Trophoblast cell (in vitro differentiated cells and primary cell): ENCODE measurements at regions not wholly inside any gene's neighbourhood (a gene's known extent, or its start where the extent isn't known, plus 50 kb on each side); places are given as distances from the start of the nearest gene placed in this dataset.

Source experiments
- DNase-seq, 2 donors: peaks; one replicate each; pipeline ENCODE4 v3.0.0-alpha.2; 2016
- H2AFZ ChIP-seq: 2 replicates; pipeline ENCODE4 v1.6.1; 2013; ENCODE audit warnings: low read length, moderate library complexity, mild to moderate bottlenecking; ENCODE audit not compliant: insufficient read depth, poor library complexity
- H2AK5ac ChIP-seq: 2 replicates; pipeline ENCODE4 v1.6.1; 2013; ENCODE audit warnings: mild to moderate bottlenecking, low read length
- H2BK120ac ChIP-seq: 2 replicates; pipeline ENCODE4 v1.6.1; 2013; ENCODE audit warnings: low read length, mild to moderate bottlenecking, moderate library complexity; ENCODE audit not compliant: insufficient read depth, poor library complexity
- H2BK12ac ChIP-seq: 2 replicates; pipeline ENCODE4 v1.6.1; 2013; ENCODE audit warnings: mild to moderate bottlenecking, low read length, moderate library complexity
- H2BK5ac ChIP-seq: 2 replicates; pipeline ENCODE4 v1.6.1; 2013; ENCODE audit warnings: low read length, low read depth, moderate library complexity, mild to moderate bottlenecking; ENCODE audit not compliant: poor library complexity
- H3K14ac ChIP-seq: 2 replicates; pipeline ENCODE4 v1.6.1; 2013; ENCODE audit warnings: mild to moderate bottlenecking, low read length
- H3K18ac ChIP-seq: 2 replicates; pipeline ENCODE4 v1.6.1; 2013; ENCODE audit warnings: mild to moderate bottlenecking, low read length
- H3K23ac ChIP-seq: 2 replicates; pipeline ENCODE4 v1.6.1; 2013; ENCODE audit warnings: low read length
- H3K27ac ChIP-seq: 2 replicates; pipeline ENCODE4 v1.5.1; 2013; ENCODE audit warnings: low read depth, mild to moderate bottlenecking, inconsistent platforms, low read length, moderate library complexity
- H3K27me3 ChIP-seq: 2 replicates; pipeline ENCODE4 v1.6.1; 2013; ENCODE audit warnings: inconsistent platforms, mild to moderate bottlenecking, low read length, moderate library complexity; ENCODE audit not compliant: insufficient read depth
- H3K36me3 ChIP-seq, 2 experiments: 1 replicate in 1 of 2; 2 replicates in 1 of 2; pipeline ENCODE4 v1.6.1; 2013; ENCODE audit warnings: low read length in 2 of 2, mild to moderate bottlenecking in 2 of 2, moderate library complexity in 1 of 2; ENCODE audit not compliant: insufficient read depth in 2 of 2, control insufficient read depth in 1 of 2
- H3K4ac ChIP-seq: 2 replicates; pipeline ENCODE4 v1.6.1; 2013; ENCODE audit warnings: low read depth, mild to moderate bottlenecking, low read length, moderate library complexity
- H3K4me1 ChIP-seq, 2 experiments: 1 replicate in 1 of 2; 2 replicates in 1 of 2; pipeline ENCODE4 v1.6.1; 2013; ENCODE audit warnings: low read length in 2 of 2, mild to moderate bottlenecking in 2 of 2, moderate library complexity in 1 of 2; ENCODE audit not compliant: insufficient read depth in 2 of 2, control insufficient read depth in 1 of 2
- H3K4me2 ChIP-seq: 2 replicates; pipeline ENCODE4 v1.6.1; 2013; ENCODE audit warnings: inconsistent platforms, mild to moderate bottlenecking, low read length, moderate library complexity
- H3K4me3 ChIP-seq: 2 replicates; pipeline ENCODE4 v1.5.1; 2013; ENCODE audit warnings: mild to moderate bottlenecking, low read depth, low read length, inconsistent platforms
- H3K79me1 ChIP-seq: one replicate; pipeline ENCODE4 v1.6.1; 2013; ENCODE audit warnings: low read length
- H3K79me2 ChIP-seq: 2 replicates; pipeline ENCODE4 v1.6.1; 2013; ENCODE audit warnings: low read length, mild to moderate bottlenecking; ENCODE audit not compliant: control insufficient read depth, insufficient read depth, poor library complexity
- H3K9ac ChIP-seq: 2 replicates; pipeline ENCODE4 v1.6.1; 2013; ENCODE audit warnings: mild to moderate bottlenecking, low read length
- H3K9me3 ChIP-seq: 2 replicates; pipeline ENCODE4 v1.6.1; 2013; ENCODE audit warnings: low read depth, mild to moderate bottlenecking, control low read depth, inconsistent platforms, low read length; ENCODE audit not compliant: insufficient read depth
- H4K12ac ChIP-seq: 2 replicates; pipeline ENCODE4 v1.6.1; 2013; ENCODE audit warnings: low read depth, mild to moderate bottlenecking, low read length, moderate library complexity
- H4K8ac ChIP-seq: 2 replicates; pipeline ENCODE4 v1.6.1; 2013; ENCODE audit warnings: low read depth, mild to moderate bottlenecking, low read length, moderate library complexity
- H4K91ac ChIP-seq: one replicate; pipeline ENCODE4 v1.6.1; 2013; ENCODE audit warnings: low read depth, mild to moderate bottlenecking, low read length, moderate library complexity
- WGBS: extraction: QIAGEN DNeasy Blood & Tissue Kit; methylation state at CpG from one replicate; pipeline ENCODE4 v1.1.7; 2013; ENCODE audit warnings: missing lambda C conversion rate; ENCODE audit not compliant: insufficient read length, insufficient coverage; ENCODE audit errors: extremely low coverage; 5-methylcytosine and 5-hydroxymethylcytosine counted together

GRCh38 chr10:117689566-117689965 lies 147.0 kb downstream of the EMX2 start:
- H2AFZ ChIP-seq = no peak overlapping the region
- no peak overlapping the region for H3K14ac ChIP-seq
- no CpG with 5 or more reads among the region's 5 CpGs for whole genome bisulfite sequencing
- no peak overlapping the region for H4K8ac ChIP-seq
- H3K4me3 ChIP-seq = no peak overlapping the region
- no peak overlapping the region for H3K4ac ChIP-seq
- H3K36me3 ChIP-seq = no peaks in the 10 kb centered on the region
- no peaks in the 10 kb centered on the region for H3K27me3 ChIP-seq
- no peak overlapping the region for H2BK12ac ChIP-seq
- no peak overlapping the region for H3K23ac ChIP-seq
- no peak overlapping the region for H2BK5ac ChIP-seq
- H4K91ac ChIP-seq = no peak overlapping the region
- no peak overlapping the region for H3K27ac ChIP-seq
- H2BK120ac ChIP-seq = no peak overlapping the region
- H3K4me2 ChIP-seq = no peak overlapping the region
- no peak overlapping the region for H4K12ac ChIP-seq
- H3K9me3 ChIP-seq = peaks cover 3% of the 10 kb centered on the region
- DNase-seq = peak in 1 of 2 donors; percentile 10
- H3K4me1 ChIP-seq = no peaks in the 10 kb centered on the region
- no peaks in the 10 kb centered on the region for H3K79me1 ChIP-seq
- H2AK5ac ChIP-seq = no peak overlapping the region
- no peak overlapping the region for H3K9ac ChIP-seq
- H3K18ac ChIP-seq = no peak overlapping the region
- no peaks in the 10 kb centered on the region for H3K79me2 ChIP-seq

DNA sequence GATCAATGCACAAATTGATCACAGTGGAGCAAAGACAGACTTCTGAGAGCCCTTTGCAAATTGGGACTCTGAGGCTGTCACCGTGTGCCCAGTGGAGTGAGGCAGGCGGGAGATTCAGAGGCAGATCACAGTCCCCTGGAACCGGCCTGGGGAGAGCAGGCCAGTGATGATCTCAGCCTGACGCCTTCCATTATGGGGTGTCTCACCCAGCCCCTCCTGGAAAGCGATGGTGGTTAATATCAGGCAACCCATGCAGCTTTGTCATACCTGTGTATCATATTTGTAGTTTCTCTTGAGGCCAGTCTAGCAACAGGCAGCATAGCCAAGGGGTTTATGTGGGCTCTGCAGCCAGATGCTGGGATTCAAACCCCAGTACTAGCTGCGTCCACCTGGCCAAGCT lies 147.8 kb downstream of the EMX2 start:
- Histone ChIP-seq H3K4me3 (no peak overlapping the region), H2AFZ (no peak overlapping the region), H3K79me2 (no peaks in the 10 kb centered on the region), H4K91ac (no peak overlapping the region), H3K14ac (no peak overlapping the region), H3K36me3 (no peaks in the 10 kb centered on the region), H3K4me2 (no peak overlapping the region), H3K9ac (no peak overlapping the region), H3K4ac (no peak overlapping the region), H3K18ac (no peak overlapping the region), H3K79me1 (no peaks in the 10 kb centered on the region), H4K12ac (no peak overlapping the region), H3K4me1 (no peaks in the 10 kb centered on the region), H2AK5ac (no peak overlapping the region), H2BK120ac (no peak overlapping the region), H4K8ac (no peak overlapping the region), H3K27me3 (no peaks in the 10 kb centered on the region), H2BK12ac (no peak overlapping the region), H3K27ac (no peak overlapping the region), H3K9me3 (peaks cover 3% of the 10 kb centered on the region), H2BK5ac (no peak overlapping the region), H3K23ac (no peak overlapping the region)
- WGBS = no CpG with 5 or more reads among the region's 6 CpGs
- DNase-seq = no peak

GRCh38 chr10:117694190-117694589 lies 151.6 kb downstream of the EMX2 start:
- no peak overlapping the region for H4K8ac ChIP-seq
- no peak overlapping the region for H2BK120ac ChIP-seq
- WGBS = no CpG with 5 or more reads among the region's 6 CpGs
- H3K4me1 ChIP-seq = no peaks in the 10 kb centered on the region
- no peak overlapping the region for H3K4me3 ChIP-seq
- H3K79me2 ChIP-seq = no peaks in the 10 kb centered on the region
- H3K36me3 ChIP-seq = no peaks in the 10 kb centered on the region
- H2BK12ac ChIP-seq = no peak overlapping the region
- H3K4me2 ChIP-seq = no peak overlapping the region
- H3K4ac ChIP-seq = no peak overlapping the region
- H3K23ac ChIP-seq = no peak overlapping the region
- H4K91ac ChIP-seq = no peak overlapping the region
- peak in 1 of 2 donors; percentile 24 for DNase-seq
- H3K9ac ChIP-seq = no peak overlapping the region
- no peak overlapping the region for H2AK5ac ChIP-seq
- H4K12ac ChIP-seq = no peak overlapping the region
- no peak overlapping the region for H3K27ac ChIP-seq
- no peak overlapping the region for H2AFZ ChIP-seq
- H3K27me3 ChIP-seq = no peaks in the 10 kb centered on the region
- H3K18ac ChIP-seq = no peak overlapping the region
- H3K14ac ChIP-seq = no peak overlapping the region
- no peaks in the 10 kb centered on the region for H3K79me1 ChIP-seq
- H2BK5ac ChIP-seq = no peak overlapping the region
- peaks cover 3% of the 10 kb centered on the region for H3K9me3 ChIP-seq

GRCh38 chr10:117697402-117697801 lies 154.9 kb downstream of the EMX2 start:
- no peak overlapping the region for H2BK5ac ChIP-seq
- no peaks in the 10 kb centered on the region for H3K79me2 ChIP-seq
- no peaks in the 10 kb centered on the region for H3K79me1 ChIP-seq
- H2BK120ac ChIP-seq = no peak overlapping the region
- H2AFZ ChIP-seq = no peak overlapping the region
- no peak overlapping the region for H3K4me2 ChIP-seq
- H3K36me3 ChIP-seq = no peaks in the 10 kb centered on the region
- H4K91ac ChIP-seq = no peak overlapping the region
- H3K27me3 ChIP-seq = no peaks in the 10 kb centered on the region
- H3K4ac ChIP-seq = no peak overlapping the region
- no peak overlapping the region for H3K18ac ChIP-seq
- no peaks in the 10 kb centered on the region for H3K9me3 ChIP-seq
- no peak overlapping the region for H3K14ac ChIP-seq
- H2BK12ac ChIP-seq = no peak overlapping the region
- H4K12ac ChIP-seq = no peak overlapping the region
- H3K23ac ChIP-seq = no peak overlapping the region
- no peak overlapping the region for H2AK5ac ChIP-seq
- no peak overlapping the region for H3K27ac ChIP-seq
- no peak overlapping the region for H3K4me3 ChIP-seq
- H4K8ac ChIP-seq = no peak overlapping the region
- no CpG with 5 or more reads among the region's 2 CpGs for WGBS
- no peaks in the 10 kb centered on the region for H3K4me1 ChIP-seq
- no peak for DNase-seq
- no peak overlapping the region for H3K9ac ChIP-seq
